Transverse colon (tissue), 4 donors: ENCODE measurements at regions not wholly inside any gene's neighbourhood (a gene's known extent, or its start where the extent isn't known, plus 50 kb on each side); places are given as distances from the start of the nearest gene placed in this dataset.

ENCODE experiments used
- DNase-seq: peaks from one replicate; pipeline ENCODE4 v3.0.0-alpha.2; 2019
- H3K27ac ChIP-seq, 4 donors: fragments of 200-600 bp; sonication (generic); 2 replicates each; pipeline ENCODE4 v1.5.1; 2016 to 2018; ENCODE audit warnings: inconsistent platforms in 4 of 4
- H3K27me3 ChIP-seq: fragments of 200-600 bp; sonication (generic); 2 replicates; pipeline ENCODE4 v1.5.1; 2017; ENCODE audit warnings: inconsistent platforms
- H3K36me3 ChIP-seq, 4 donors: fragments of 200-600 bp; sonication (generic); 2 replicates each; pipeline ENCODE4 v1.5.1; 2017 to 2019; ENCODE audit warnings: inconsistent platforms in 4 of 4
- H3K4me1 ChIP-seq, 4 donors: fragments of 200-600 bp; sonication (generic); 2 replicates each; pipeline ENCODE4 v1.5.1; 2017 to 2020; ENCODE audit warnings: inconsistent platforms in 4 of 4
- H3K4me3 ChIP-seq, 4 donors: fragments of 200-600 bp; sonication (generic); 1 replicate in 1 of 4; 2 replicates in 3 of 4; pipeline versions ENCODE4 v1.5.1 to v1.6.1; 2017 to 2019; ENCODE audit warnings: inconsistent platforms in 4 of 4
- H3K9me3 ChIP-seq, 2 donors: fragments of 200-600 bp; sonication (generic); 2 replicates each; pipeline ENCODE4 v1.5.1; 2017 to 2019; ENCODE audit warnings: inconsistent platforms in 2 of 2
- CTCF ChIP-seq, 5 experiments: fragments of 200-600 bp in 3 of 5; fragments of 450-650 bp in 2 of 5; sonication (generic) in 3 of 5; IDR thresholded peaks; 1 replicate in 2 of 5; 2 replicates in 3 of 5; pipeline ENCODE4 v1.5.1; 2016 to 2017; ENCODE audit warnings: antibody characterized with exemption in 5 of 5, inconsistent platforms in 3 of 5, mild to moderate bottlenecking in 2 of 5, moderate library complexity in 1 of 5
- EP300 ChIP-seq: sonication (generic); formaldehyde crosslinking; IDR thresholded peaks from one replicate; pipeline ENCODE4 v1.6.1; 2017; ENCODE audit warnings: antibody characterized with exemption, low read depth
- POLR2A ChIP-seq: fragments of 450-650 bp; IDR thresholded peaks from one replicate; pipeline ENCODE4 v1.6.1; 2016; ENCODE audit warnings: antibody characterized with exemption, mild to moderate bottlenecking, moderate library complexity
- POLR2AphosphoS5 ChIP-seq, 3 donors: sonication (generic); formaldehyde crosslinking; IDR thresholded peaks; one replicate each; pipeline ENCODE4 v1.6.1; 2016; ENCODE audit warnings: antibody characterized with exemption in 3 of 3
- WGBS, 2 donors: methylation state at CpG; one replicate each; pipeline ENCODE4 v1.1.5; 2018; ENCODE audit warnings: low coverage in 1 of 2; 5-methylcytosine and 5-hydroxymethylcytosine counted together
- in situ Hi-C, 4 donors: fragments of 200-750 bp; cut with MboI; loops; one replicate each; pipeline versions ENCODE4 v1.15.0 to v1.15.1; 2017; ENCODE audit warnings: low sequenced_read_pairs in 3 of 4, low pct_ligation_motif_present in 1 of 4, low pct_unique_long_range_greater_than_20kb in 1 of 4
- intact Hi-C: fragments of 100-400 bp; cut with DNase I; formaldehyde crosslinking; loops from one replicate; pipeline ENCODE4 v1.15.1; 2023; ENCODE audit warnings: low total_unique reads

GRCh38 chr13:104111031-104111430 lies 1044.8 kb upstream of the SLC10A2 start:
- H3K9me3 ChIP-seq = no peaks in the 10 kb centered on the region
- no peaks in the 10 kb centered on the region for H3K36me3 ChIP-seq
- TF ChIP-seq POLR2AphosphoS5 (IDR thresholded peaks at IDR 0.05) = no peak
- no peak for TF ChIP-seq CTCF (IDR thresholded peaks at IDR 0.05)
- no peak for TF ChIP-seq EP300
- WGBS, 2 donors = 62% methylated on average over 1 of the region's 1 CpG
- in situ Hi-C loops = no loop called here
- H3K27me3 ChIP-seq = no peaks in the 10 kb centered on the region
- H3K27ac ChIP-seq = no peak overlapping the region
- intact Hi-C loops = no loop called here
- H3K4me1 ChIP-seq = no peaks in the 10 kb centered on the region
- no peak overlapping the region for H3K4me3 ChIP-seq
- DNase-seq = no peak

- WGBS, 2 donors = 68 to 73% methylated on average over 9 of the region's 9 CpGs
- H3K4me3 ChIP-seq = no peak overlapping the region
- no peak for TF ChIP-seq EP300
- TF ChIP-seq POLR2AphosphoS5 (IDR thresholded peaks at IDR 0.05) = no peak
- TF ChIP-seq POLR2A = no peak
- TF ChIP-seq CTCF (IDR thresholded peaks at IDR 0.05) = no peak
- intact Hi-C loops = no loop called here
- H3K4me1 ChIP-seq = no peaks in the 10 kb centered on the region
- no peaks in the 10 kb centered on the region for H3K9me3 ChIP-seq
- no peak overlapping the region for H3K27ac ChIP-seq
- no peaks in the 10 kb centered on the region for H3K36me3 ChIP-seq
- no peak for DNase-seq
- H3K27me3 ChIP-seq = no peaks in the 10 kb centered on the region
- in situ Hi-C loops = no loop called here
Measured at GRCh38 chr13:104106705-104107393, 1040.6 kb upstream of the SLC10A2 start.

- 38 to 44% methylated on average over 7 of the region's 7 CpGs for WGBS, 2 donors
- no peaks in the 10 kb centered on the region for H3K36me3 ChIP-seq
- DNase-seq = no peak
- in situ Hi-C loops (no loop called here), intact Hi-C loops (no loop called here)
- H3K9me3 ChIP-seq = no peaks in the 10 kb centered on the region
- no peak for TF ChIP-seq POLR2AphosphoS5 (IDR thresholded peaks at IDR 0.05)
- TF ChIP-seq EP300 = no peak
- TF ChIP-seq POLR2A = no peak
- TF ChIP-seq CTCF (IDR thresholded peaks at IDR 0.05) = no peak
- no peaks in the 10 kb centered on the region for H3K4me1 ChIP-seq
- H3K27ac ChIP-seq = no peak overlapping the region
- H3K4me3 ChIP-seq = no peak overlapping the region
- H3K27me3 ChIP-seq = no peaks in the 10 kb centered on the region
Measured at GRCh38 chr13:104105418-104106355, 1039.5 kb upstream of the SLC10A2 start.

GRCh38 chr13:104099750-104100149 lies 1033.5 kb upstream of the SLC10A2 start:
- Histone ChIP-seq H3K27me3 (no peaks in the 10 kb centered on the region), H3K9me3 (no peaks in the 10 kb centered on the region), H3K27ac (no peak overlapping the region), H3K4me1 (no peaks in the 10 kb centered on the region), H3K36me3 (peaks cover 0 to 1% (median 0%) of the 10 kb centered on the region in 4 donors), H3K4me3 (no peak overlapping the region)
- DNase-seq = no peak
- intact Hi-C loops (no loop called here), in situ Hi-C loops (no loop called here)
- TF ChIP-seq EP300 (no peak), CTCF (IDR thresholded peaks at IDR 0.05) (no peak), POLR2A (no peak), POLR2AphosphoS5 (IDR thresholded peaks at IDR 0.05) (no peak)
